ENCODE measurements at regions not wholly inside any gene's neighbourhood (a gene's known extent, or its start where the extent isn't known, plus 50 kb on each side); places are given as distances from the start of the nearest gene placed in this dataset.

- DNase-seq (ENCODE audit: low read depth in 2 of 2): no peak
Observed at GRCh38 chr13:109977212-109977968, 191.0 kb upstream of the IRS2 start.

DNA sequence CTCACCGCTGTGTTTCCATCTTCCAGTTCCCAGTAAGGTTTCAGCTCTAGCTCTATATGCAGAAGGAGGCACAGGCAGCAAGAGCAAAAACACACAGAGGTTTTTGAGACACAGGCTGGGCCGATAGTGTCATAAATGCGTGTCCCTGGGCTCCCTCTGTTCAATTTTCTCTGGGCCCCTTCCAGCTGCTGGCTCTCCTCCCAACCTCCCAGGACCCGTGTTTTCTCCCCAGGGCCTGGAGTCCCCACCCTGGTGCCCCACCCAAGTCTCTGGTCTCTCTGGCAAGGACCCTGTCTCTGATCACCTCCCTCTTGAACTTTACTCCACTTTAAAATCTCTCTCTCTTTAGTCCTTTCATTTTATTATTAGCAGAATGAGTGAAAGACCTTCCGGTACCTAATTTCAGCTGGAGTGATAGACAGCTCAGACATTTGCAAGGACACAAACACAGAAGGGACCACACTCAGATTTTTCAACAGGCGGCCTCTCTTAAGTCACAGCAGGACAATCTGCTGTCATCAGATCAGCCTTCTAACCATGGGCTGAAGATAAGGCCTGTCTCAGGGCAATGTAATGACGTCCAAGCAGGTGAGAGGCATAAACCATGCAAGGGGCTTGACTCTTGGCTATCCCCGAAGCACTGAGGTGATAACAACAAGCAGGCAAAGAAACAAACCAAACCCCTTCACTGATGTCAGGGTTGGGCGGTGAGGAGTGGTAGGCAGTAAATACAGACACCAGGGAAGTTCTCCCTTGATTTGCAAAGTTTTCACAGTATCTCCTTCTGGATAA is 190.0 kb upstream of the IRS2 start:
- no peak for DNase-seq (ENCODE audit: low read depth in 2 of 2)

DNA sequence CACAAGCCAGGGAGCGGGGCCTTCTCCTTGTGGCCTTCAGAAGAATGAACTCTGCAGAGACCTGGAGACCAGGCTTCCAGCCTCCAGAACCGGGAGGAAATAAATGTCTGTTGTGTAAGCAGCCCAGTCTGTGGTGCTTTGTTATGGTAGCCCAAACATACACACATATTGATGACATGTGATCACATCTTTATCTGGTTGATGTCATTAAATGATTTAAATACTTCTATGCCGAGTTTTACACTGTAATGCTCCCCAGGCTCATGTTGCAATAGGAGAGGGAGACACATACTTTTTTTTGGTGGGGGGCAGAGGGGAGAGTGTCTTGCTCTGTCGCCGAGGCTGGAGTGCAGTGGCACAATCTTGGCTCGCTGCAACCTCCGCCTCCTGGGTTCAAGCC is 188.0 kb upstream of the IRS2 start:
- no peak for DNase-seq (ENCODE audit: low read depth in 2 of 2)

DNA sequence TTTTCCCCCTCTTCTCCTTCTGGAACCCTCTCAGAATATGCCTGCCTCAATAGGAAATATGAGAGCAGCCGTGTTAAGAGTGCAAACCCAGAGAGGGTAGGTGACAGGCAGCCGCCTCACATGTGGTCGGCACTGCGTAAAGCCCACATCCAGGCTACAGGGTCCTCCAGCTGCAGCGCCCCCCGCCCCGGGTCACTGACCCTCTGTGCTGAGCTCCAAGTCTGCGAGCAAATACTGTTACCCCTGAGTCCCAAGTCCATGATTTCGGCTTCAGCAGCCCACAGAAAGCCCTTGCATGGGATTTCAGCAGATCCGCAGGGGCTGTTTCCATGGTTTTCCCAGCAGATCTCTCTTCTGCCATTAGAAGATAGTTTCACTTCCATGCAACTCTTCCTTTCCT is 186.9 kb upstream of the IRS2 start:
- no peak for DNase-seq (ENCODE audit: low read depth in 2 of 2)

GRCh38 chr13:109971456-109972090 is 185.2 kb upstream of the IRS2 start:
- no peak for DNase-seq (ENCODE audit: low read depth in 2 of 2)

DNA sequence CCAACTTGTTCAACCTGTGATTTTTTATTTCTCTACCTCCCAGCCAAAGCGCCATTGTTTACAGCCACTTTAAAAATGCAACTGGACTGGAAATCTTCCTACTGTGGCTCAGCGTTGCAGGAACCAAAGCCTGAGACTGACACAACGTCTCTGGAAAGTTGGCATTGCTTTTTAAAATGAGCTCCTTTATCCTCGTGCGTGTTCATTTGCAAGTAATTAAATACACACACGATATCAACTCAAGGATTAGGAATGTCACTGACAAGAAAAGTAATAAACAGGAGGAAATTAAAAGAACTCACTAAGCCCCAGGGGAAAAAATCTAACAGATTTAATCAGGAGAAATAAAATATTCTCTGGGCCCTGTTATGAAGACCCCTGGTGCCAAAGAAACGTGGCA is 184.6 kb upstream of the IRS2 start:
- DNase-seq (ENCODE audit: low read depth in 2 of 2): no peak

DNA sequence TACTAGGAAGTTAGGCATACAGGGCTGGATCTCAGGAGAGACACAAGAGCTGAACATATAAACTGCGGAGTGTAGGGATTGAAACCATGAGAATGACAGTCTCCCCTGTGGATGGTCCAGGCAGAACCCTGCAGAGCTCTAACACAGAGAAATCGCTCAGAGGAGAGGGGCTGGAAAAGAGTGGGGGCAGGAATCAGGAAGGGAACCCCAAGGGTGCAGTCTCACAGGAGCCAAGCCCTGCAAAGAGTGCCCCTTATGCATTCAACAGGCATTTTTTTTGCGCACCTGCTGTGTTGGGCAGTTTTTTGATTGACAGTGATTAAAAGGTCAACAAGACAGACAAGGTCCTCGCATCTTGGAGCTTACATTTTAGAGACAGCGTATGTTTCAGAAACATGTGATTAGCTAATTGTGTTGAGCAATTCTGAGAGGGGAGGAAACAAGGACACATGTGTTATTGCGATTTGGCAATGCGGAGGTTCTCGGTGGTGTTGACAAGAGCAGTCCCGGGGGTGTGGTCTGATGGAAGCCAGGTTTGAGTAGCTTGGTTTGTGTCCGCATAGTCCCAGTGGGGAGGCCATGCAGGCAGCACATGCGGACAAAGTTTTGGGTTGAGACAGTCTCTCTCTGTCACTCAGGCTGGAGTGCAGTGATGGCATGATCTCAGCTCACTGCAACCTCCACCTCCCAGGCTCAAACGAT is 182.6 kb upstream of the IRS2 start:
- DNase-seq (ENCODE audit: low read depth in 2 of 2): no peak

GRCh38 chr13:109963960-109964563 is 177.7 kb upstream of the IRS2 start:
- no peak for DNase-seq (ENCODE audit: low read depth in 2 of 2)

DNA sequence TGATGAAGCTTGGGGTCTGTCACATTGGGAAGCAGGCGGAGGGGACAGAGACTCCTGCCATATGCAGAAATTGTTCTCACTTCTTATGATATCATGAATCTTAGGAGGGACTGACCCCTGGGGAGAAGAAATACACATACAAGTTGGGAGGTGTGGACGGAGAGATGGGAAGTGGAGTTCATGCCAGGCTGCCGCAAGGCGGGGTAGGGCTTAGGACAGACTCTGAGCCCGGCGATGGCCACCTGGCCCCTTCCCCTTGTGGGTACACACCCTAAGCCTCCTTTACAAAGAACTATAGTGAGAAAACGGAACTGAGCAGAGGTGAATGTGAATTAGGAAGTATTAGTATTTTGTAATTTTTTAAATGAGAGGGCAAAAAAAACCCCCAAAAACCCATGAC is 177.0 kb upstream of the IRS2 start:
- DNase-seq (ENCODE audit: low read depth in 2 of 2): no peak

- DNase-seq (ENCODE audit: low read depth in 2 of 2): no peak
Observed at GRCh38 chr13:109959903-109960302, 173.5 kb upstream of the IRS2 start.

GRCh38 chr13:109957875-109958274 is 171.5 kb upstream of the IRS2 start:
- DNase-seq (ENCODE audit: low read depth in 2 of 2): no peak

GRCh38 chr13:109955598-109955997 is 169.2 kb upstream of the IRS2 start:
- no peak for DNase-seq (ENCODE audit: low read depth in 2 of 2)

DNA sequence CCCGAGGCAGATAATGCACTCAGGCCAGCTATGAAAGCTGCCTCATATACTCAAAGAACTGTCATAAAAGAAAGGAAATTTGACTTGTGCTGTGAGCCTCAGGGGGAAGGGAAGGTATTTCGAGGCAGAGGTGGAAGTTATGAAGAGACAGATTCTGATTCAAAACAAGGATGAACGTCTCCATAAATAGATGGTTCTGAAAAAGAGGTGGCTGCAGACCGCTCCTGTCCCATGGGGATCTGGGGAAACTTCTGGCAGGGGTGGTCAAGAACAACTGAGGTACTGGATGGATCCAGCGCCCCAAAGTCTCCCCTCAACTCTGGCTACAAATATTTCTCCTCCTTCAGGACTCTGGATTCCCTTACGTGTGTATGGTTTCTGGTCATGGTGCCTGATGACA is 168.1 kb upstream of the IRS2 start:
- DNase-seq (ENCODE audit: low read depth in 2 of 2): no peak

DNA sequence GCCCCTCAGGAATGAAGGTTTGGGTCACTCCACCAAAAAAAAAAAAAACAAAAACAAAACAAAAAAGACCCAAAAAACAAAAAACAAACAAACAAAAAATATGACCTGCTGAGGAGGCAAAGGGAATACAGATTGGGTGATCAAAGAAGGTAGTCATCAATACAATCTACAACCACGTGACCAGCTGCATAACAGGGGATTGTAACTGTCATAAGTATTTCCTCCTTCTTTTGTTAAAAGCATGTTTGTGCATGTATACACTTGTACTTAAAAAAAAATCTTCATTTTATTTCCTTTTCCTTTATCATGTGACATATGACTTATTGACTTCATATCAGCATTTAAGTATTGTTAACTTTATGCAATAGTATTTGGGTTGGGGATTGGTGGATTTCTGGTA is 165.1 kb upstream of the IRS2 start:
- DNase-seq (ENCODE audit: low read depth in 2 of 2): no peak

DNA sequence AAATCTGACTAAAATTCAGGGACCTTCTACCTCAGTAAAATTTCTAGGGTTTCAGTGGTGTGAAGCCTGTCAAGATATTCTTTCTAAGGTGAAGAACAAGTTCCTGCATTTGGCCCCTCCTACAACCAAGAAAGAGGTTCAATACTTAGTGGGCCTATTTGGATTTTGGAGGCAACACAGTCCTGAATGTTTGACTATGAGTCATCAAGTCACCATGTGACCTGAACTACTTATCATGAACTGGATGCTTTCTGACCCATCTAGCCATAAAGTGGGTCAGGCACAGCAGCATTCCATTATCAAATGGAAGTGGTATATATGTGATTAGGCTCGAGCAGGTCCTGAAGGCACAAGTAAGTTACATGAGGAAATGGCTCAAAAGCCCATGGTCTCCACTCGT is 163.0 kb upstream of the IRS2 start:
- DNase-seq (ENCODE audit: low read depth in 2 of 2): no peak

GRCh38 chr13:109947006-109947405 is 160.6 kb upstream of the IRS2 start:
- no peak for DNase-seq (ENCODE audit: low read depth in 2 of 2)

- DNase-seq (ENCODE audit: low read depth in 2 of 2): no peak
Observed at GRCh38 chr13:109945206-109945960, 159.0 kb upstream of the IRS2 start.

GRCh38 chr13:109941951-109942350 is 155.6 kb upstream of the IRS2 start:
- no peak for DNase-seq (ENCODE audit: low read depth in 2 of 2)

DNA sequence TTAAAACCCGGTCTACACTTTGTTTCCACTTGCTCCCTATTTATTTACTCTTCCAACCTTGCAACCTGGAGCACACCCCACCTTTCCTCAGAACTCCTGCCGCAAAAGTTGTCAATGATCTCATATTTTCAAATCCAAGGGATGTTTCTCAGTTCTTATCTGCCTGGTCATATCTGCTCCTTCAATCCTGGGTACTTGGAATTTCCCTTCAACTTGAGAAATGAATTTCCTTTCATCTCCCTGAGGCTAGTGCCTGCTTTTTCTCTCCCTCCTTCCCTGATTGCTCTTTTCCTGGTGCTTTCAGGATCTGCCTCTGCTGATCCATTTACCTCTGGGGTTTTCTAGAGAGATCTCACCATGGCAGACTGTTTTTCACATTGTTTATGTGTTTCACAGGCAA is 154.8 kb upstream of the IRS2 start:
- DNase-seq (ENCODE audit: low read depth in 2 of 2): no peak

DNA sequence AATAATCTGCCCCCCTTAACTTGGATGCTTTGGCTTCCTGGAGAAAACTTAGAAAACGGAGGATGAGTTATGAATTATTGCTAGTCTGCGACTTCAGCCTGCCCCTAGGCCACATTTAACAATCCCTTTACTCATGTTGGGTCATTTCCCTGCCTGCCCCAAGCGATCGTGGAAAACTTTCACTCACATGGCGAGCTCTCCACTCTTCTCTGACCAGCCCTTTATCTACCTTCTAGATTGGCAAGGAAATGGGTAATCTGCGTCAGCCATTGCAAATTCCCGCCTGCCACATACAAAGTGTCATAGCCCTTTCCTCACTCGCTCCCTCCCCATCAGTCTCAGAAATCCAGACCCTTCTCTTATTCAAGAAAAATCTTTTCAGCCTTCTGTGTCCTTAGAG is 154.3 kb upstream of the IRS2 start:
- no peak for DNase-seq (ENCODE audit: low read depth in 2 of 2)

- no peak for DNase-seq (ENCODE audit: low read depth in 2 of 2)
Observed at GRCh38 chr13:109939838-109940237, 153.5 kb upstream of the IRS2 start.

Measured in activated CD4-positive, alpha-beta T cell treated with anti-CD3 and anti-CD28 coated beads for 24 hours (primary cell).